ENCODE measurements at regions not wholly inside any gene's neighbourhood (a gene's known extent, or its start where the extent isn't known, plus 50 kb on each side); places are given as distances from the start of the nearest gene placed in this dataset.

- TF ChIP-seq PRDM10 (CRISPR knock-in tag; IDR thresholded peaks at IDR 0.05; ENCODE audit: low read depth) (peak; percentile 73; the same call in 1 of the 2 replicates), E2F1 (CRISPR knock-in tag; IDR thresholded peaks at IDR 0.05) (peak; percentile 36; the same call in 1 of the 2 replicates), ZNF350 (CRISPR knock-in tag; IDR thresholded peaks at IDR 0.05; ENCODE audit: borderline replicate concordance, low read depth) (peak; percentile 95), DMAP1 (CRISPR knock-in tag; IDR thresholded peaks at IDR 0.05) (peak; percentile 67), TSC22D2 (CRISPR knock-in tag; IDR thresholded peaks at IDR 0.05; ENCODE audit: borderline replicate concordance) (no peak; the same call in 1 of the 2 replicates), NFATC3 (CRISPR knock-in tag; IDR thresholded peaks at IDR 0.05) (no peak), NFKBIZ (CRISPR knock-in tag; IDR thresholded peaks at IDR 0.05) (peak; percentile 93), TFDP2 (CRISPR knock-in tag; IDR thresholded peaks at IDR 0.05) (peak; percentile 50), DMTF1 (CRISPR knock-in tag; IDR thresholded peaks at IDR 0.05) (no peak), PRDM15 (CRISPR knock-in tag; IDR thresholded peaks at IDR 0.05) (no peak), STAG1 (CRISPR knock-in tag; IDR thresholded peaks at IDR 0.05) (no peak; the same call in 1 of the 2 replicates), ATF1 (CRISPR knock-in tag; IDR thresholded peaks at IDR 0.05) (no peak), TIGD3 (CRISPR knock-in tag; IDR thresholded peaks at IDR 0.05; ENCODE audit: borderline replicate concordance) (no peak), GFI1 (CRISPR knock-in tag; IDR thresholded peaks at IDR 0.05; ENCODE audit: borderline replicate concordance) (peak; percentile 85), KLF11 (CRISPR knock-in tag; IDR thresholded peaks at IDR 0.05) (no peak; the same call in 1 of the 2 replicates), YEATS2 (CRISPR knock-in tag; IDR thresholded peaks at IDR 0.05; ENCODE audit: borderline replicate concordance) (peak; percentile 81; the same call in 1 of the 2 replicates)
Measured at GRCh38 chr7:155951554-155952158, 139.4 kb upstream of the SHH start (continued).

All from HepG2 (cell line).